ENCODE measurements at regions not wholly inside any gene's neighbourhood (a gene's known extent, or its start where the extent isn't known, plus 50 kb on each side); places are given as distances from the start of the nearest gene placed in this dataset.

DNA sequence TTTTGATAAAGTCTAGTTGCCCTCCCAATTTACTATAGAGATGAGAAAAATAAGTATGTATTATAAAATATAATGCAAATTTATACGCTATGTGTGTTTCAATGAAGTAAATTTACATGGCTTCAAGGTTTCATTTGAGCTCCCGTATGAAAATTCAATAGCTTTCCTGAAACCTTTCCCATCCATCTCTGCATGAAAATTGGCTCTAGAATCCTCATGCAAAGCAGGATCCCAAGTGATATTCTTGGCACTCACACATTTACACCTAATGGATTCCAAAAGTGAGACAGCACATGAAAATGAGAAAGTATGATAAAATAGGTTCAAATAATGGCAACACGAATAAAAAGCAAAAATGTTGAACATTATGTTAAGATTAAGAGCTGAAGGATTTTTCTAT, 1595.8 kb upstream of the SEL1L start:
- Histone ChIP-seq H3K9me3 (no peaks in the 10 kb centered on the region), H3K4me3 (no peak overlapping the region), H3K27me3 (no peaks in the 10 kb centered on the region), H3K4me1 (no peaks in the 10 kb centered on the region), H3K36me3 (no peaks in the 10 kb centered on the region), H3K27ac (no peak overlapping the region)
- TF ChIP-seq POLR2A (IDR thresholded peaks at IDR 0.05) (no peak), EP300 (IDR thresholded peaks at IDR 0.05; ENCODE audit: low read depth) (no peak), POLR2AphosphoS5 (IDR thresholded peaks at IDR 0.05) (no peak)
- TF ChIP-seq, protein P1, sequence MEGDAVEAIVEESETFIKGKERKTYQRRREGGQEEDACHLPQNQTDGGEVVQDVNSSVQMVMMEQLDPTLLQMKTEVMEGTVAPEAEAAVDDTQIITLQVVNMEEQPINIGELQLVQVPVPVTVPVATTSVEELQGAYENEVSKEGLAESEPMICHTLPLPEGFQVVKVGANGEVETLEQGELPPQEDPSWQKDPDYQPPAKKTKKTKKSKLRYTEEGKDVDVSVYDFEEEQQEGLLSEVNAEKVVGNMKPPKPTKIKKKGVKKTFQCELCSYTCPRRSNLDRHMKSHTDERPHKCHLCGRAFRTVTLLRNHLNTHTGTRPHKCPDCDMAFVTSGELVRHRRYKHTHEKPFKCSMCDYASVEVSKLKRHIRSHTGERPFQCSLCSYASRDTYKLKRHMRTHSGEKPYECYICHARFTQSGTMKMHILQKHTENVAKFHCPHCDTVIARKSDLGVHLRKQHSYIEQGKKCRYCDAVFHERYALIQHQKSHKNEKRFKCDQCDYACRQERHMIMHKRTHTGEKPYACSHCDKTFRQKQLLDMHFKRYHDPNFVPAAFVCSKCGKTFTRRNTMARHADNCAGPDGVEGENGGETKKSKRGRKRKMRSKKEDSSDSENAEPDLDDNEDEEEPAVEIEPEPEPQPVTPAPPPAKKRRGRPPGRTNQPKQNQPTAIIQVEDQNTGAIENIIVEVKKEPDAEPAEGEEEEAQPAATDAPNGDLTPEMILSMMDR (IDR thresholded peaks at IDR 0.05) = no peak
- 82 to 88% methylated on average over 3 of the region's 3 CpGs for WGBS, 2 donors (ENCODE audit: low coverage in 1 of 2)
- intact Hi-C loops (cut with DNase I; ENCODE audit: low total_unique reads) (no loop called here), in situ Hi-C loops (cut with MboI; ENCODE audit: low pct_ligation_motif_present in 1 of 4, low pct_unique_long_range_greater_than_20kb in 1 of 4, low sequenced_read_pairs in 3 of 4) (no loop called here)
- DNase-seq = no peak

DNA sequence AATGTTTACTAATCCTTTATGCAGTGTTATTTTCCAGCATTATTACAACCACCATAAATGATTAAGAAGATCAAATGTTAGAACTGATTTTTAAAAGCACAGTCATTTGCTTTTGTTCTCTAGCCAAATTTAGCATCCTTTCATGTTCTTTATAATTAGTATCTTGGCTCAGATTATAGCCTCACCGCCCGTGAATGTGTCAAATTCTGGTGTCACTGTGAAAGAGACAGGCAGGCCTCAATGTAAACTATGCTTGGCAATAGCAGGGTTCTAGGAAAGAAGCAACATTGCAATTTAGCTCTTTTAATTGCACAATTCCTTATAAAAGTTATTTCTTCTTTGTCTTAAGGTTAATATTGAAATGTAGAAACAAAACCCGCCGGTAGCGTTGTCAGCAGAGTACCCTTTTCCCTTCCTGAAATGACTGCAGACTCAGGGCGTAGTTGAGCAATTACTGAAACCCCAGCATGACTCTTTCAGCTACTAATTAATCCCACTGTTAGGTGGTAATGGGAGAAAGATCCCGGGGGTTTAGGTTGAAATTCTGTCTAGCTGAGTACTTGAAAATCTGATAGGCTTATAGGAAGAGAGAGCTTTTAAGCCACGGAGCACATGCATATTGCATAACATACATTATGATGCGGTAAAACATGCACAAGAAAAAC, 1600.5 kb upstream of the SEL1L start:
- no peaks in the 10 kb centered on the region for H3K4me1 ChIP-seq
- H3K4me3 ChIP-seq = no peak overlapping the region
- H3K27me3 ChIP-seq = no peaks in the 10 kb centered on the region
- no peaks in the 10 kb centered on the region for H3K9me3 ChIP-seq
- no peak for DNase-seq
- intact Hi-C loops (cut with DNase I; ENCODE audit: low total_unique reads) (no loop called here), in situ Hi-C loops (cut with MboI; ENCODE audit: low pct_ligation_motif_present in 1 of 4, low pct_unique_long_range_greater_than_20kb in 1 of 4, low sequenced_read_pairs in 3 of 4) (no loop called here)
- no peak for TF ChIP-seq EP300 (IDR thresholded peaks at IDR 0.05; ENCODE audit: low read depth)
- TF ChIP-seq POLR2AphosphoS5 (IDR thresholded peaks at IDR 0.05) = no peak
- TF ChIP-seq POLR2A (IDR thresholded peaks at IDR 0.05) = no peak
- TF ChIP-seq, protein P1 (IDR thresholded peaks at IDR 0.05) = no peak
- H3K36me3 ChIP-seq = no peaks in the 10 kb centered on the region
- WGBS, 2 donors (ENCODE audit: low coverage in 1 of 2) = 61 to 77% methylated on average over 9 of the region's 9 CpGs
- no peak overlapping the region for H3K27ac ChIP-seq

DNA sequence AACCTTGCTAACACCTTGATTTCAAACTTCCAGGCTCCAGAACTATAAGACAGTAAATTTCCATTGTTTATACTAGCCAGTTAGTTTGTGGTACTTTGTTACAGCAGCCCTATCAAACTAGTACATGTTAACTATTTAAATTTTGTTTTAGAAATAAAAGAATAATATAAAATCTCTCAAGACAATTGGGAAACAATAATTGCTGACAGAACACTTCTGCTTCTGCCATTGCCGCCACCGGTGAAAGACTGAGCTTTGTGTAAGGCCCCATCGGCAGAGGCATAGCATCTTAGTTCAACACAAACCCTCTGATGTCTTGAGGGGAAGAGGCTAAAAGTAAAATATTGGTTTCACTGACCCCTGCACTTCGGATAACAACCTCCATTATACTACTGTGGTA, 1607.1 kb upstream of the SEL1L start:
- H3K9me3 ChIP-seq = no peaks in the 10 kb centered on the region
- H3K4me1 ChIP-seq = no peaks in the 10 kb centered on the region
- in situ Hi-C loops (cut with MboI; ENCODE audit: low pct_ligation_motif_present in 1 of 4, low pct_unique_long_range_greater_than_20kb in 1 of 4, low sequenced_read_pairs in 3 of 4) (no loop called here), intact Hi-C loops (cut with DNase I; ENCODE audit: low total_unique reads) (no loop called here)
- WGBS, 2 donors (ENCODE audit: low coverage in 1 of 2) = 85 to 91% methylated on average over 3 to 4 of the region's 4 CpGs
- no peaks in the 10 kb centered on the region for H3K36me3 ChIP-seq
- TF ChIP-seq POLR2A (IDR thresholded peaks at IDR 0.05) (no peak), EP300 (IDR thresholded peaks at IDR 0.05; ENCODE audit: low read depth) (no peak)
- no peak overlapping the region for H3K4me3 ChIP-seq
- H3K27ac ChIP-seq = no peak overlapping the region
- DNase-seq = no peak
- no peaks in the 10 kb centered on the region for H3K27me3 ChIP-seq

DNA sequence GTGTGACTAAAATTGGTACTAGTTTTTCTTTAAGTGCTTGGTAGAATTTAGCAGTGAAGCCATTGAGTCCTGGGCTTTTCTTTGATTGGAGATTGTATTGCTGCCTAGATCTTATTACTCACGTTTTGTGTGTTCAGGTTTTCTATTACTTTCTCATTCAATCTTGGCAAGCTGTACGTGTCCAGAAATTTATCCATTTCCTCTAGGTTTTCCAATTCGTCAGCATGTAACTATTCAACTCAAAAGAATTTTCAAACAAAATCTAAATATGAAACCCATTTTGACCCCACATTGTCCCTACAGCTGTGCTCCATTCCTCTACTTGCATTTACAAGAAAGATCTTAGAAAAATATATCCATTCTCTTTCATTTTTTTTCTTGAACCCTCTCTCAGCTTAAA, 1613.4 kb upstream of the SEL1L start:
- 63 to 77% methylated on average over 3 of the region's 3 CpGs for WGBS, 2 donors (ENCODE audit: low coverage in 1 of 2)
- Histone ChIP-seq H3K27ac (no peak overlapping the region), H3K36me3 (no peaks in the 10 kb centered on the region), H3K4me3 (no peak overlapping the region), H3K9me3 (no peaks in the 10 kb centered on the region), H3K27me3 (no peaks in the 10 kb centered on the region), H3K4me1 (no peaks in the 10 kb centered on the region)
- TF ChIP-seq EP300 (IDR thresholded peaks at IDR 0.05; ENCODE audit: low read depth) (no peak), POLR2AphosphoS5 (IDR thresholded peaks at IDR 0.05) (no peak), POLR2A (IDR thresholded peaks at IDR 0.05) (no peak)
- TF ChIP-seq, protein P1 (IDR thresholded peaks at IDR 0.05) = no peak
- no peak for DNase-seq
- intact Hi-C loops (cut with DNase I; ENCODE audit: low total_unique reads) (no loop called here), in situ Hi-C loops (cut with MboI; ENCODE audit: low pct_ligation_motif_present in 1 of 4, low pct_unique_long_range_greater_than_20kb in 1 of 4, low sequenced_read_pairs in 3 of 4) (no loop called here)

DNA sequence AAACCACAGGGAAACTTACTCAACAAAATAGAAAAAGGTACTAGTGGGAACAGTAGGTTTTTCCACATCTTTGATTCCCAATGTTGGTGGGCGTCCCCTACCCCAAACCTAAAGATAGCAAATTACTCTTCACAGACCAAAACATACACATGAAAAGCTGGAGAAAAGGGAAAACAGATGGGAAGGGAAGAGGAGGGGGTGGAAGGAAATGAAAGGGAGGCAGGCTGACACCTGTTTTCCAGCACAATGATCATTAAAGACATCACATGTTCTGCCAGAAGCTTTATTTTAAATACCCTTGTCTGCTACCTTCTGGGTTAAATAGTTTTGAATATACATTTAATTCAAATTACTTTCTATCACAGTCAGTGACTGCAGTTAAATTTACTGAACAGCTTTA, 1617.9 kb upstream of the SEL1L start:
- no peak overlapping the region for H3K4me3 ChIP-seq
- no peaks in the 10 kb centered on the region for H3K4me1 ChIP-seq
- no peak for DNase-seq
- no peak overlapping the region for H3K27ac ChIP-seq
- WGBS, 2 donors (ENCODE audit: low coverage in 1 of 2) = 80 to 85% methylated on average over 1 of the region's 1 CpG
- intact Hi-C loops (cut with DNase I; ENCODE audit: low total_unique reads) (no loop called here), in situ Hi-C loops (cut with MboI; ENCODE audit: low pct_ligation_motif_present in 1 of 4, low pct_unique_long_range_greater_than_20kb in 1 of 4, low sequenced_read_pairs in 3 of 4) (no loop called here)
- H3K9me3 ChIP-seq = no peaks in the 10 kb centered on the region
- TF ChIP-seq EP300 (IDR thresholded peaks at IDR 0.05; ENCODE audit: low read depth) = no peak
- TF ChIP-seq, protein P1 (IDR thresholded peaks at IDR 0.05) = no peak
- no peak for TF ChIP-seq POLR2A (IDR thresholded peaks at IDR 0.05)
- TF ChIP-seq POLR2AphosphoS5 (IDR thresholded peaks at IDR 0.05) = no peak
- no peaks in the 10 kb centered on the region for H3K27me3 ChIP-seq
- no peaks in the 10 kb centered on the region for H3K36me3 ChIP-seq

Data from transverse colon (tissue), 4 donors.